ACHN (cell line): ENCODE measurements at regions not wholly inside any gene's neighbourhood (a gene's known extent, or its start where the extent isn't known, plus 50 kb on each side); places are given as distances from the start of the nearest gene placed in this dataset.
A peak's percentile ranks its signal among the peaks of the same experiment; 100 is the strongest.
"Not testable (repeated sequence)": the region's sequence is repeated elsewhere in the genome, so short reads cannot be mapped to it uniquely, and the experiment has no call there.

Source experiments
- DNase-seq: peaks from one replicate; pipeline ENCODE4 v3.0.0-alpha.2; 2015
- in situ Hi-C: cut with HindIII; loops from 2 replicates; pipeline ENCODE4 v1.10.0; 2017; ENCODE audit warnings: low sequenced_read_pairs, low pct_ligation_motif_present, low pct_unique_long_range_greater_than_20kb

DNA sequence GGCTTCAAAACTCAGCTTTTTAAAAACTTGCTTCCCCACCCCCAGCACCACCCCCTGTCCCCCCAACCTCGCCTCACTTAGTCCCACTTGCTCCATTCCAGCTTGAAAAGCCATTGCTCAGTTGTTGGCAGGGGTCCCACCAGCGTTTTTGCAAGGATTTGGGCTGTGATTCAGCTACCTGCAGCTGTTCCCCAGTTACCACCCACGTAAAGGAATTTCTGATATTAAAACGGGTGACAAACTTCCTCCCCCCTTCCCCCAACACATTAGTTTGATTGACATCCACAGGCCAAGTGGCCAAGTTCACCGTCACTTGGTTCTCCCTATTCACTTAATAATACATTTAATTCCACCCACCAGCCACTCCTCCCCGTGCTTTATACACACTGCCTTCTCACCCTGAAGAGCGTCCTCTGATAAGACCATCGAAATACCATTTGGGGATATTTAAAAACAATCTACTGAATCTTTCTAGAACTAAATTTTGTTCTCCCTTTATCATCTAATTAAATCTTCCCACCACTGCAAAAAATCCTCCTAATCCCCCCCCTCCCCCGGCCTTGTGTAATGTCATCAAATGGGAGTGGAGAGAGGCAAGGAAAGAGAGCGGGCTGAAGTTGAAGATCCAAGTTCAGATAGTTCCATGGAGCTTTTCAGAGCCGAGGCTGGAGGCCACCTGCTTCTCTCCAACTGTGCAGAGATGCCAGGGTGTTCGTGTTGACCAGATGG lies 55.1 kb downstream of the SOX9 start:
- DNase-seq: no peak
- in situ Hi-C loops: no loop called here

DNA sequence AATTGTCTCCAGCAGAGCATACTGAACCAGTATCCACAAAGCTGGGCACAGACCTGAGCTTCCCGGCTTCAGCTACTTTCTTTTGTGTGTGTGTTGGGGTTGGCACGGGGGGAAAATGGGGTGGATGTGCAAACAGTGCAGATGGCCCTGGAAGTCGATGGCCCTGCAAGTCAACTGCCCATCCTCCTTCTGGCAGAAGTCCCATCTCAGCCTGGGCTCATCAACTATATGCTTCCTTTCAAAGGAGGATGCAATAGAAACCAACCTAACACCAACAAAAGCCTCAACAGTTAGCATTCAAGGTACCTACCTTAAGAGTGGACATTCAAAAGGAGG lies 55.7 kb downstream of the SOX9 start:
- DNase-seq: no peak

DNA sequence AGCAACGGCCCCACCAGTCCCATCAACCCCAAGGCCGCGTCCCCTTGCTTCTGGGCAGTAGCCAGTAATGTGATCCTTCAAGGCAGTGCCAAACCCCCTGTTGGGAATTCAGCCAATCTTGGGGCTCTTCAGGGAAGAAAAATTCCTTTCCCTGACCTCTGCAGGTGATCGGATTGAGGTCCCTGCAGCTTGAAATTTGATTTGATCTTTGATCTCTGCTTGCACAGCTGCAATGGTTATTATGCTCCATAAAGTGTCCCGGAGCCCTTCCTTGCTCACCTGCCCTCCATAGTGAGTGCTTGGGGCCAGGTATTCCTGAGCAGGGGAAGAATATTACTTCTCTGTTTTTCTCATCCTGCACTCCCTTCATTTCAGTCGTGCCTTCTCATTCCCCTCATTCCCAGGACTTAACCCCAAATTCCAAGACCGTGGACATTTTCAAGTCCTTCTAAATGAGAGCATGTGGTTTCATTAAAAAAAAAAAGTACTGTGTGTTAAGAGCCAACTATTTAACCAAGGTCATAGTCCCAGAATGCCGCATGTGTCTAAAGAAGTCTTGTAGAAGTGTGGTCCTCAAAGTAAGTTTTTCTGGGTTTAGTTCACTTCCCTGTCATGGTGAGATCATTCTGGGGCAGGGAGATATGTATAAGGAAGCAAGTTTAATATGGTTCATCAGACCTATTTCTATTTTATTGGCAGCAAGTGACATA lies 56.3 kb downstream of the SOX9 start:
- in situ Hi-C loops: no loop called here
- no peak for DNase-seq

More for the DNA sequence above, 55.7 kb downstream of the SOX9 start:
- in situ Hi-C loops: no loop called here

DNA sequence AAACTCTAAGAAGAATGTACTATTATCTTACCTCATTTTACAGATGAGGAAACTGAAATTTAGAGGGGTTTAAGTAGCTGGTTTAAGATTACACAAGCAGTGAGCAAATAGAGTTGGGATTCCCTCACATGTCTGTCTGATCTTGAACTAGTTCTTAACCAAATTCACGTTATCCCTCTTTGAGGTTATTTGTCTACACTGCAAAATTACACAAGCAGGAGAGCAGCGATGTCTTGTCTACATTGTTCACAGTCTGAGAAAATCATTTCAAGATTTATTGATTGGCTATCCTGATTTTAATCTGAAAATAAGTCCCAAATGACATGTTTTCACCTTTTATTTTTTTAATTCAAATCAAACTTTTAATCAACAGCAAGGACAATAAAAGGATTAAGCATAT lies 56.9 kb downstream of the SOX9 start:
- in situ Hi-C loops: no loop called here
- no peak for DNase-seq

GRCh38 chr17:72182371-72182873 lies 61.6 kb downstream of the SOX9 start:
- DNase-seq: no peak
- in situ Hi-C loops: no loop called here

- in situ Hi-C loops: no loop called here
- DNase-seq: no peak
Observed at GRCh38 chr17:72183194-72183685, 62.4 kb downstream of the SOX9 start.

- DNase-seq: no peak
- in situ Hi-C loops: no loop called here
Observed at GRCh38 chr17:72184805-72185204, 64.0 kb downstream of the SOX9 start.

DNA sequence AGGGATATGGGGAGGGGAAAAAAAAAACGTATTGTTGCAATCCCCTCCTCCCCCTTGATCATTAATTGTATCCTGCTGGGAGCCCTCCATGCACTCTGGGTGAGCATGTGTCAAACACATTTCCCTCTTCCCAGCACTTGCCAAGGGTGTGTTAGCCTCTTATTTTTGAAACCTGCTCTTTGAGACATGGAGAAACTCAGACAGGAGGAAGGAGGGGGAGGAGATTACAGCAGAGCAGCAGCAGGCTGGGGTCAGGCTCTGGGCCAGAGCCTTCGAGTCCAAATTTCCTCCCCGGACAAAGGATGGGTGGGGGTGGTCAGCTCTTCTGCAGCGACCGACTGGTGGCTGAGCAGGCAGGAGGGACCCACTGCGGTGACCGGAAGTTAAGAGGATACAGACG lies 64.7 kb downstream of the SOX9 start:
- no peak for DNase-seq
- in situ Hi-C loops: no loop called here

DNA sequence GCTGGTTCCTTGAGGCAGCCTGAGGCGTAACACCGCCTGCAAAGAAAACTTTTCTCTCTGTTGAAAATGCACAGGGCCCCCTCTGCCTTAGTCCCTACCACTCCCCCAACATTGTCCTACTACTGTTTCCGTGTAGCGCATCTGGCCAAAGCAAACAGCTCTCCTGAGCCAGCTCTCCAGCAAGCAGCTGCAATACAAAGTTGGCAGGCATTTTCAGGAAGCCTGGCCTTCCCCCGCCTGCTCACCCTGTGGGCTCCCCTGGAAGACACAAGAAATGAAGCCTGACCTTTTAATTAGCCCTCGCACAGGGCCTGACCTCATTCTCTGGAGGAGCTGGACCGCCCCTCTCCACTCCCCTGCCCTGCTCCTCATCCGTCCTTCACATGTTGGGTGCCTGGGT lies 66.7 kb downstream of the SOX9 start:
- in situ Hi-C loops: no loop called here
- DNase-seq: no peak

DNA sequence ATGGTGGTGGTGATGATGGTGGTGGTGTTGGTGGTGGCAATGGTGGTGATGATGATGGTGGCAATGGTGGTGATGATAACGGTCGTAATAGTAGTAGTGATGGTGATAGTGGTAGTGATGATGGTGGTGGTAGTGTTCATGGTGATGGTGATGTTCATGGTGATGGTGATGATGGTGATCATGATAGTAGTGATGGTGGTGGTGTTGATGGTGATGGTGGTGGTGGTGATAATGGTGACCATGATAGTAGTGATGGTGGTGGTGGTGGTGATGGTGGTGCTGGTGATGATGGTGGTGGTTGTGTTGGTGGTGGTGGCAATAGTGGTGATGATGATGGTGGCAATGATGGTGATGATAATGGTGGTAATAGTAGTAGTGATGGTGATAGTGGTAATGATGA lies 68.0 kb downstream of the SOX9 start:
- no peak for DNase-seq
- in situ Hi-C loops: no loop called here

DNA sequence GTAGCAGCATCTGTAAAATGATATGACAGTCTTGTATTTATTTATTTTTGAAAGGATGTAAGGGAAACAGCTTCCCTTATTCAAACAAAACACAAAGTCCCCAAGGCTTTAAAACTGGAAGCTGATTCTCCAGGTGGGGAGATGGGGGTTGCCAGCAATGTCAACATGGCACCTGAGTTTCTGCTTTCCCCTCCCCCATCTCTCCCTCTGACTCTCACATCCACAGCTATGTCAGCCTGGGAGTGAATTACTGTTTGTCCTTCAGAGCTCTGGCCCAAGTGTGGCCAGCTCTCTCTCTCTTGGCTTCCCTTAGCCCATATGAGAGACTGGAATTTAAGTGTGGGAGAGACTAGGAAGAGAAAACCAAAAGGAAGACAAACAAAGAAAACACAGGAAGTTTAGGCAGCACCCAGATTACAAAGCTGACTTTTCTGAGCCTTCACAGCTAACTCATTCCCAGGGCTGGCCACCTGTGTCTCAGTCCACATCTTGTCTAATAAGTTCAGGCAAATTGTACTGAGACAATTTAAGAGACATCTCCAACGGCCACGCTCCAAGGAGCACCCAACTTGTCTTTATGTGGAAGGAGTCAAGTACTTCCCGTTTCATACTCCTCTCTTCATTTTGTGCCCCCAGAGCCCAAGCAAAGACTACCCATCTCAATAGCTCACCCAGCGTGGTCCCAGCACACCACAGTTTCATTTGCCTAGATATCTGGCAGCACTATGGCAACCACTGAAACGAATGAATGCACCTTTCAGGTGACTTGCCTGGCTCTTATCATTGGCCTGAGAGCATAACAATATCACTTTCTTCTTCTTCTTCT lies 69.2 kb downstream of the SOX9 start:
- in situ Hi-C loops: no loop called here
- no peak for DNase-seq

DNA sequence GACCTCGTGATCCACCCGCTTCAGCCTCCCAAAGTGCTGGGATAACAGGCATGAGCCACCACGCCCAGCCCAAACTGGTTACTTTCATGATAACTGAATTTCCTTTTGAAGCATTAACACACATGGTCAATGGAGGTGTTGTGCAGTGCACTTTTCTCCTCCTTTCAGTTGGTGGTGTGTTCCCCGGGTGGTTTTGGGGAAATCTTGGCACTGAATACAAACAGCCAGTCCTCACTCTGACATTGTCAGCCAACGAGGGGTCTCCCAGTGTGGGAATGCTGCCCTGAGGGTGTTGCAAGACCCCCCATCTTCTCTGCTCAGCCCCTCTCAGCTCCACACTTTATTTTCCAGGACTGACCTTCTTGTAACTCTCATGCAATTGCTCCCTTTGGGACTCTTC lies 70.5 kb downstream of the SOX9 start:
- in situ Hi-C loops: no loop called here
- no peak for DNase-seq

- in situ Hi-C loops: no loop called here
- DNase-seq: no peak
Observed at GRCh38 chr17:72191921-72192799, 71.3 kb downstream of the SOX9 start.

DNA sequence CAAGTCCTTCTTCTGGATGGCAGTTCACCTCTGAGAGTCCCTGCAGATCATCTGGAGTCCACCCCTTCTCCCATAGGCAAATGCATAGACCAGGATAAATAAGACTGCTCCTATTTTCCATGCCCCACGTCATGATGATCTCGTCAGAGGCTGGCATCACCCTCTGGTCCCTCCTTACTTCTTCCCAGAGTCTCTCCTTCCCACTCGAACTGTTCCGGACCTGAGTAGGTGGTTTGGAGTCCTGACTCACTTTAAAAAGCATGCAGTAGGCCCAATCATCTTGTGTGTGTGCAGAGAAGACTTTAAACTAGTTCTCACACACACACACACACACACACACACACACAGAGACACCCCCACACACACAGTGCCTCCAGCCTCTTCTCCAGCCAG lies 72.0 kb downstream of the SOX9 start:
- in situ Hi-C loops: no loop called here
- DNase-seq: no peak

DNA sequence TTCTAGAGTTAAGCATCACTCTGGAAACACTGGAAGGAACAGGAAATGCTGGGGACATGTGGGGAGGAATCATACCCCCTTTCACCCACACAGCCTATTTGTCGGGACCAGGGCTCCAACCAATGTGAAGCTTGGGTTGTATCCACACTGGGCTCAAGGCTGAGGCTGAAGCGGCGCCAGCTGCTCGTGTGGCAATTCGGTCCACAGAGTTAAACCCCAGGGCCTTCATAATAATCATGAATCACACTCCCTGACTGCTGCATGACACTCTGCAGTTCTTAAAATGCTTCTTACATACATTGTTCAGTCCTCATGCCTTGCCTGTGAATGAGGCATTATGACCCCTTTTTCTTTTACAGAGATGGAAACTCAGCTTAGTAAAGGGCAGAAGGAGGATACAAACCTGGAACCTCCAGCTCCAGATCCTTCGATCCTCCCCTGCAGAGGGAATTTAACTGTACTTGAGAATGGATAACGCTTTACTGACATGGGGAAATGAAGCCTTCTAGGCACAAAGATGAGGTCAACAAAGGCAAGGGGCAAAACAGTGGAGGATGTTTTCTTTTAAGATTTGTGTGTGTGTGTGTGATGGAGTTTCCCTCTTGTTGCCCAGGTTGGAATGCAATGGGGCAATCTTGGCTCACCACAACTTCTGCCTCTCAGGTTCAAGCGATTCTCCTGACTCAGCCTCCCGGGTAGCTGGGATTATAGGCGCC lies 72.7 kb downstream of the SOX9 start:
- in situ Hi-C loops: no loop called here
- DNase-seq: no peak

- in situ Hi-C loops, DNase-seq: not testable (repeated sequence)
Observed at GRCh38 chr17:72194107-72194440, 73.3 kb downstream of the SOX9 start.

DNA sequence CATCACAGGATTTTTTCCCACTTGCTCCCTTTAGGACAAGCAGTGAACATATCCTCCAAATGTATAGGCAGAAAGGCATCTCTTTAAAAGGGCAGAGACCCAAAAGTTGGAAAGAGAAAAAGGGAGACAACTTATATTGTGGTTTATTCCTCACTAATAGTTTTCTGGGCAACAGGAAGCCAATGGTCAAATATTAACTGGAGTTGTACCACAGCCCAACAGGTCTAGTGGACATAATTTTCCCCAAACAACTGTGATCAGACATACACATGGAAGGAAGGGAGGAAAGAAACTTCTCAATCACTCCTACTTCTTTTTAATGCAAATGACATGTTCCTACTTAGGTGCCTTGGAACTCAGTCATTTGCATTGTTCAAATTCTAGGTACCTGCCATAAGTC lies 78.4 kb downstream of the SOX9 start:
- in situ Hi-C loops: no loop called here
- peak; percentile 27 for DNase-seq

GRCh38 chr17:72204742-72205141 lies 83.9 kb downstream of the SOX9 start:
- DNase-seq: no peak
- in situ Hi-C loops: no loop called here
